Loucy (cell line): ENCODE measurements at regions not wholly inside any gene's neighbourhood (a gene's known extent, or its start where the extent isn't known, plus 50 kb on each side); places are given as distances from the start of the nearest gene placed in this dataset.

Experiments
- CTCF ChIP-seq: fragments of 200-600 bp; sonication (generic); conservative IDR thresholded peaks from 2 replicates; pipeline ENCODE4 v1.5.1; 2014; ENCODE audit warnings: mild to moderate bottlenecking, antibody characterized with exemption, low read length
- EZH2phosphoT487 ChIP-seq: fragments of 200-600 bp; IDR thresholded peaks from 2 replicates; pipeline ENCODE4 v1.6.1; 2018; ENCODE audit warnings: antibody characterized with exemption, mild to moderate bottlenecking, moderate library complexity, borderline replicate concordance

- no peak for TF ChIP-seq CTCF
- TF ChIP-seq EZH2phosphoT487, result no peak
These were observed 58.4 kb upstream of the HS3ST1 start for GRCh38 chr4:11487139-11487538.
